Liver (tissue), 8 donors: ENCODE measurements at regions not wholly inside any gene's neighbourhood (a gene's known extent, or its start where the extent isn't known, plus 50 kb on each side); places are given as distances from the start of the nearest gene placed in this dataset.

ENCODE experiments used
- DNase-seq: peaks from one replicate; pipeline ENCODE4 v3.0.0-alpha.2; 2017; ENCODE audit warnings: low spot score
- H3K27ac ChIP-seq, 2 donors: one replicate each; pipeline ENCODE4 v1.7.0; 2013; ENCODE audit warnings: inconsistent platforms in 2 of 2, low read length in 2 of 2, control low read depth in 1 of 2, low read depth in 1 of 2, mild to moderate bottlenecking in 1 of 2
- H3K27me3 ChIP-seq, 4 donors: one replicate each; pipeline versions ENCODE4 v1.6.1 to v1.7.0; 2013; ENCODE audit warnings: low read length in 3 of 4, inconsistent platforms in 1 of 4, mild to moderate bottlenecking in 1 of 4, moderate library complexity in 1 of 4; ENCODE audit not compliant: control insufficient read depth in 4 of 4, insufficient read depth in 4 of 4
- H3K36me3 ChIP-seq, 4 donors: one replicate each; pipeline versions ENCODE4 v1.6.1 to v1.7.0; 2013; ENCODE audit warnings: low read length in 3 of 4, mild to moderate bottlenecking in 3 of 4, low read depth in 1 of 4, moderate library complexity in 1 of 4; ENCODE audit not compliant: control insufficient read depth in 4 of 4, insufficient read depth in 3 of 4
- H3K4me1 ChIP-seq, 4 donors: one replicate each; pipeline versions ENCODE4 v1.6.1 to v1.7.0; 2013; ENCODE audit warnings: low read length in 3 of 4, mild to moderate bottlenecking in 3 of 4, moderate library complexity in 1 of 4; ENCODE audit not compliant: control insufficient read depth in 4 of 4, insufficient read depth in 4 of 4
- H3K4me3 ChIP-seq, 3 donors: one replicate each; pipeline versions ENCODE4 v1.6.1 to v1.7.0; 2013; ENCODE audit warnings: low read length in 3 of 3, control low read depth in 1 of 3, low read depth in 1 of 3, mild to moderate bottlenecking in 1 of 3
- H3K9ac ChIP-seq, 2 donors: one replicate each; pipeline ENCODE4 v1.7.0; 2013; ENCODE audit warnings: low read length in 2 of 2, mild to moderate bottlenecking in 2 of 2, moderate library complexity in 2 of 2, control low read depth in 1 of 2, low read depth in 1 of 2
- H3K9me3 ChIP-seq, 4 donors: one replicate each; pipeline versions ENCODE4 v1.6.1 to v1.7.0; 2013; ENCODE audit warnings: low read length in 3 of 4; ENCODE audit not compliant: control insufficient read depth in 4 of 4
- FOXA1 ChIP-seq: IDR thresholded peaks from 2 replicates; pipeline ENCODE4 v1.6.1; 2016; ENCODE audit warnings: antibody characterized with exemption
- GABPA ChIP-seq, 2 donors: IDR thresholded peaks in 1 of 2; conservative IDR thresholded peaks in 1 of 2; 2 replicates each; pipeline ENCODE4 v1.6.1; 2016; ENCODE audit warnings: antibody characterized with exemption in 2 of 2, mild to moderate bottlenecking in 1 of 2, moderate library complexity in 1 of 2
- RXRA ChIP-seq, 2 donors: IDR thresholded peaks; 2 replicates each; pipeline ENCODE4 v1.6.1; 2017 to 2018; ENCODE audit warnings: antibody characterized with exemption in 2 of 2, mild to moderate bottlenecking in 1 of 2
- TAF1 ChIP-seq: conservative IDR thresholded peaks from 2 replicates; pipeline ENCODE4 v1.6.1; 2016; ENCODE audit warnings: antibody characterized with exemption, mild to moderate bottlenecking
- WGBS: extraction: QIAGEN DNeasy Blood & Tissue Kit; methylation state at CpG from one replicate; pipeline ENCODE4 v1.1.7; 2013; 5-methylcytosine and 5-hydroxymethylcytosine counted together
- TF ChIP-seq, protein P1 (sequence below): IDR thresholded peaks from 2 replicates; pipeline ENCODE4 v1.6.1; 2016; ENCODE audit warnings: antibody characterized with exemption, mild to moderate bottlenecking
- TF ChIP-seq, protein P2 (sequence below): fragments of 150-350 bp; IDR thresholded peaks from 2 replicates; pipeline ENCODE4 v1.5.1; 2017; ENCODE audit warnings: improper control_type of control experiment, low read depth, low read length; ENCODE audit not compliant: missing input control
- donor health status: healthy.
- donor health status: healthy.
- donor health status: healthy.
- donor health status: healthy.
- donor health status: healthy.

DNA sequence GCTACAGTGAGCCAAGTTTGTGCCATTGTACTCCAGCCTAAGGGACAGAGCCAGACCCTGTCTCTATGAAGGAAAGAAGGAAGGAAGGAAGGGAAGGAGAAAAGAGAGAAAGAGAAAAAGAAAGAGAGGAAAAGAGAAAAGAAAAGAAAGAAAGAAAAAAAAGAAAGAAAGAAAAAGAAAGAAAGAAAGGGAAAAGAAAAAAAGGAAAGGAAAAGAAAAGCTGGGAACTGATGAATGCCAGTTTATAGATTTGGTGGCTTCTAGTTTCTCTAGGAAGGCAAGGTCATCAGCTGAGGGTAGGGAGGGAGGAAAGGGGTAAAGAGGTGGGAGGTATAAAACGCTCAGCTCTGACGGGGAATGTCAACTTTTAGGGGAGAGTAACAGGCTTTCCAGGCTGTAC lies 62.3 kb upstream of the AKT3 start (continued):
- TF ChIP-seq, protein P1, sequence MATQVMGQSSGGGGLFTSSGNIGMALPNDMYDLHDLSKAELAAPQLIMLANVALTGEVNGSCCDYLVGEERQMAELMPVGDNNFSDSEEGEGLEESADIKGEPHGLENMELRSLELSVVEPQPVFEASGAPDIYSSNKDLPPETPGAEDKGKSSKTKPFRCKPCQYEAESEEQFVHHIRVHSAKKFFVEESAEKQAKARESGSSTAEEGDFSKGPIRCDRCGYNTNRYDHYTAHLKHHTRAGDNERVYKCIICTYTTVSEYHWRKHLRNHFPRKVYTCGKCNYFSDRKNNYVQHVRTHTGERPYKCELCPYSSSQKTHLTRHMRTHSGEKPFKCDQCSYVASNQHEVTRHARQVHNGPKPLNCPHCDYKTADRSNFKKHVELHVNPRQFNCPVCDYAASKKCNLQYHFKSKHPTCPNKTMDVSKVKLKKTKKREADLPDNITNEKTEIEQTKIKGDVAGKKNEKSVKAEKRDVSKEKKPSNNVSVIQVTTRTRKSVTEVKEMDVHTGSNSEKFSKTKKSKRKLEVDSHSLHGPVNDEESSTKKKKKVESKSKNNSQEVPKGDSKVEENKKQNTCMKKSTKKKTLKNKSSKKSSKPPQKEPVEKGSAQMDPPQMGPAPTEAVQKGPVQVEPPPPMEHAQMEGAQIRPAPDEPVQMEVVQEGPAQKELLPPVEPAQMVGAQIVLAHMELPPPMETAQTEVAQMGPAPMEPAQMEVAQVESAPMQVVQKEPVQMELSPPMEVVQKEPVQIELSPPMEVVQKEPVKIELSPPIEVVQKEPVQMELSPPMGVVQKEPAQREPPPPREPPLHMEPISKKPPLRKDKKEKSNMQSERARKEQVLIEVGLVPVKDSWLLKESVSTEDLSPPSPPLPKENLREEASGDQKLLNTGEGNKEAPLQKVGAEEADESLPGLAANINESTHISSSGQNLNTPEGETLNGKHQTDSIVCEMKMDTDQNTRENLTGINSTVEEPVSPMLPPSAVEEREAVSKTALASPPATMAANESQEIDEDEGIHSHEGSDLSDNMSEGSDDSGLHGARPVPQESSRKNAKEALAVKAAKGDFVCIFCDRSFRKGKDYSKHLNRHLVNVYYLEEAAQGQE, result no peak

DNA sequence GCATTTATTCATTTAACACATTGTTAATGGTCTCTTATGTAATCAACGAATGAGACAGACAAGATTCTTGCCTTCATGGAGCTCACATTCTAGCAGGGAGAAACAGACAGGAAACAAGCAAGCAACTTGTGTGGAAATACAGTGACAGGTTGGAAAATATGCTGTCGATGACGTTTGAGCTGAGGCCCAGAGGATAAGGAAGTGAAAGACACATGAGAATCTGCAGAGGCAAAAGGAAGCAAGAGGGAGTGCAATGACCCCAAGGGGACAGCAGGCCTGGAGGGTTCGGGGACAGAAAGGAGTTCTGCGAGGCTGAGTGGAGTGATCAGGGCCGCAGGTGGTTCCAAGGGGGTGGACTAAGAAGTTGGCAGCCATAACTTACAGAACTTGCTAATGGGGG lies 60.6 kb upstream of the AKT3 start:
- H3K4me1 ChIP-seq, result no peaks in the 10 kb centered on the region
- no peaks in the 10 kb centered on the region for H3K36me3 ChIP-seq
- no peak overlapping the region for H3K4me3 ChIP-seq
- 66% methylated on average over 6 of the region's 6 CpGs for WGBS
- no peaks in the 10 kb centered on the region for H3K9me3 ChIP-seq
- H3K27me3 ChIP-seq, result peaks cover 0 to 6% (median 0%) of the 10 kb centered on the region in 4 donors
- DNase-seq, result no peak
- no peak overlapping the region for H3K9ac ChIP-seq
- H3K27ac ChIP-seq, result no peak overlapping the region
- TF ChIP-seq GABPA (IDR thresholded peaks at IDR 0.05 in 1 of 2, conservative IDR thresholded peaks at IDR 0.05 in 1 of 2), result no peak
- TF ChIP-seq, protein P2, sequence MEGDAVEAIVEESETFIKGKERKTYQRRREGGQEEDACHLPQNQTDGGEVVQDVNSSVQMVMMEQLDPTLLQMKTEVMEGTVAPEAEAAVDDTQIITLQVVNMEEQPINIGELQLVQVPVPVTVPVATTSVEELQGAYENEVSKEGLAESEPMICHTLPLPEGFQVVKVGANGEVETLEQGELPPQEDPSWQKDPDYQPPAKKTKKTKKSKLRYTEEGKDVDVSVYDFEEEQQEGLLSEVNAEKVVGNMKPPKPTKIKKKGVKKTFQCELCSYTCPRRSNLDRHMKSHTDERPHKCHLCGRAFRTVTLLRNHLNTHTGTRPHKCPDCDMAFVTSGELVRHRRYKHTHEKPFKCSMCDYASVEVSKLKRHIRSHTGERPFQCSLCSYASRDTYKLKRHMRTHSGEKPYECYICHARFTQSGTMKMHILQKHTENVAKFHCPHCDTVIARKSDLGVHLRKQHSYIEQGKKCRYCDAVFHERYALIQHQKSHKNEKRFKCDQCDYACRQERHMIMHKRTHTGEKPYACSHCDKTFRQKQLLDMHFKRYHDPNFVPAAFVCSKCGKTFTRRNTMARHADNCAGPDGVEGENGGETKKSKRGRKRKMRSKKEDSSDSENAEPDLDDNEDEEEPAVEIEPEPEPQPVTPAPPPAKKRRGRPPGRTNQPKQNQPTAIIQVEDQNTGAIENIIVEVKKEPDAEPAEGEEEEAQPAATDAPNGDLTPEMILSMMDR, result no peak

DNA sequence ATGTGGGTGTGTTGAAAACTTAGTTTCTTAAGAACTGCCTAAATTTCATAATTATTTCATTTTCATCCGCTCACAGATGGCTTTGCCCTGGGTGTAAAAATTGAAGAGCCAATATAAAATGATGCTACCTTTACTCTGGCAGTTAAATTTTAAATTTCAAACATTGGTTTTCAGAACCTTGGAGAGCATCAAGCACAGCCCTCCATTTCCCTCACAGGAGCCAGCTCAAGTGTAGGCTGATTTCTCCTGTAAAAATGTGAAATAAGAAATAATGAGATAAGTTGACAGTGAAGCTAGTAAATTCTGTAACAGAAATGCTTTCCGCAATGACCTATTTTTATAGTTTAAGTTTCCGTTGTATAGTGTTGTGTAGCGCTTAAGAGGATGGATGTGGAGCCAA lies 53.9 kb upstream of the AKT3 start:
- Histone ChIP-seq H3K27me3 (peaks cover 0 to 20% (median 0%) of the 10 kb centered on the region in 4 donors), H3K4me3 (no peak overlapping the region), H3K4me1 (no peaks in the 10 kb centered on the region), H3K9ac (no peak overlapping the region), H3K27ac (no peak overlapping the region), H3K36me3 (no peaks in the 10 kb centered on the region), H3K9me3 (no peaks in the 10 kb centered on the region)
- TF ChIP-seq RXRA (IDR thresholded peaks at IDR 0.05), result no peak
- TF ChIP-seq TAF1, result no peak
- TF ChIP-seq, protein P1, result peak; percentile 98
- TF ChIP-seq FOXA1, result no peak
- WGBS, result 82% methylated on average over 4 of the region's 4 CpGs
- no peak for DNase-seq
